ENCODE measurements at regions not wholly inside any gene's neighbourhood (a gene's known extent, or its start where the extent isn't known, plus 50 kb on each side); places are given as distances from the start of the nearest gene placed in this dataset.

DNA sequence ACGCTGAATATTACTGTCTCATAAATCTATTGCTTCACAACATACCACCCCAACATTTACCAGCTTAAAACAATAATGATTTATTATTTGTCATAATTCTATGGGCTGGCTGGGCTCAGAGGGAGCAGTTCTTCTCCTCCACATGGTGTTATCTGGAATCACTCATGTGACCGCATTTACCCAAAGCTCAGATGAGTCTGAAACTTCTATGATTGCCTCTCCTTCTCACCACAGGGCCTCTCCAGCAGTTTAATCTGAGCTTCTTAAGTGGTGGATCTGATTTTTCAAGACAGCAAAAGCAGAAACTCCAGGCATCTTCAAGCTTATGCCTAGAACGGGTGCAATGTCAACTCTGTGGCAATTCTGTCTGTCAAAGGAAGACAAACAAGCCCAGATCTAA is 210.3 kb upstream of the ADRA1B start:
- Mint-ChIP-seq H3K36me3 (no peaks in the 10 kb centered on the region), H3K4me1 (no peaks in the 10 kb centered on the region), H3K27ac (no peak overlapping the region)

DNA sequence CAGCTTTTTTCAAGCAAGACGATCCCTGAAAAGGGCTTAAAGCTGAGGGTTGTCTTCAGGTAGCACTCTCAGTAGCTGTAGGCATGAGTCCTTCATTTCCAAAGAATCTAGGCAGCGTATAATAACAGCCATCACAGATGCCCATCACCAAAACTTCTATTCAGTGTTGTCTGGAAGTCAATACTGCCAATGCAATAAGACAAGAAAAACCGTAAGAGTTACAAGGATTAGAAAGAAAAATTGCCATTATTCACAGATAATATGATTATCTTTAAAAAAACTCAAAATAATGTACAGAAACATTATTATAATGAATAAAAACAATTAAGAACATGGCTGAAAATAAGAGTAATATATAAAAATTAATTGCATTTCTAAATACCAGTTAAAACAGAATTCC is 208.2 kb upstream of the ADRA1B start:
- CTCF ChIA-PET: no interaction called here

More for the DNA sequence above, 210.3 kb upstream of the ADRA1B start:
- H3K27me3 Mint-ChIP-seq: peaks cover 15% of the 10 kb centered on the region
- CTCF ChIA-PET: interaction anchor here (1.2 kb wide), 1 partner anchor 13 kb away, joined by 3 read pairs; no protein-coding TSS in a partner anchor
- H3K4me3 Mint-ChIP-seq: no peak overlapping the region
- no peak for DNase-seq
- no peaks in the 10 kb centered on the region for H3K9me3 Mint-ChIP-seq

DNA sequence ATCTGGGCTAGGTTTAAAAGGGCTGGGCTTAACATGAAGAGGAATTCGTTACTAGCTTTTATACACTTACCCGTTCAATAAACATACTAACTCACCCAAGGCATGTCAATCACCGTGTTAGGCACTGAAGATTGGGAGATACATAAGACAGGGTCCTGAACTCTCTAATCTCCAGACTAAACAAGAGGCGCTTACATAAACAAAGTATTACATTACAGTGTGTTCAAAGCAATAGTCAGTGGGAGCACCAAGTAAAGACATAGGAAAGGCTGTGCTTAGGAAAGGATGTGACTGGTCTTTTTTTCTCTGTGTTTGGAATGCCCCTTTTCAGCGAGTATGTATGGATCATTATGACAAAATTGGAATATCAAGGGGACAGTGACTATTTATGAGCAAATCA is 203.6 kb upstream of the ADRA1B start:
- CTCF ChIA-PET: no interaction called here

More for the DNA sequence above, 208.2 kb upstream of the ADRA1B start:
- no peak for DNase-seq
- no peak overlapping the region for H3K4me3 Mint-ChIP-seq
- H3K36me3 Mint-ChIP-seq: no peaks in the 10 kb centered on the region
- no peaks in the 10 kb centered on the region for H3K9me3 Mint-ChIP-seq
- H3K27ac Mint-ChIP-seq: no peak overlapping the region
- H3K4me1 Mint-ChIP-seq: no peaks in the 10 kb centered on the region
- H3K27me3 Mint-ChIP-seq: peaks cover 12% of the 10 kb centered on the region

DNA sequence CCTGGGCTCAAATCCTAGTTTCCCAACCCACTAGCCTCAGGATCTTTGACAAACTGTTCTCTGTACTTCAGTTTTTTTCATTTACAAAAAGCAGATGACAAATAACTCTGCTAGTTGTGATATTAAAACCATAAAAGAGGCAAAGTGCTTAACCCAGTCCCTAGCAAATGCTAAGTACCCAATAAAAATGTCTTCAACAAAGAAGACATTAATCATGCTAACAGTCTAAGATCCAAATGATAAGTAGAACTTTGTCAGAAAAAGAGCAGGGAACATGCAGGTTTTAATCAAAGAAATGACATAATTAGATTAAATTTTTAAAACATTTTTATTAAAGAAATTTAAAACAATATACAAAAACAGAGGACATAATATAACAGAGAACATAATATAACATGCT is 203.0 kb upstream of the ADRA1B start:
- no peak for DNase-seq
- CTCF ChIA-PET: no interaction called here
- Mint-ChIP-seq H3K27ac (no peak overlapping the region), H3K9me3 (no peaks in the 10 kb centered on the region), H3K36me3 (no peaks in the 10 kb centered on the region), H3K4me3 (no peak overlapping the region), H3K27me3 (peaks cover 5% of the 10 kb centered on the region), H3K4me1 (no peaks in the 10 kb centered on the region)

More for the DNA sequence above, 203.6 kb upstream of the ADRA1B start:
- Mint-ChIP-seq H3K9me3 (no peaks in the 10 kb centered on the region), H3K36me3 (no peaks in the 10 kb centered on the region), H3K4me3 (no peak overlapping the region), H3K27me3 (peaks cover 5% of the 10 kb centered on the region), H3K4me1 (no peaks in the 10 kb centered on the region), H3K27ac (no peak overlapping the region)
- no peak for DNase-seq

DNA sequence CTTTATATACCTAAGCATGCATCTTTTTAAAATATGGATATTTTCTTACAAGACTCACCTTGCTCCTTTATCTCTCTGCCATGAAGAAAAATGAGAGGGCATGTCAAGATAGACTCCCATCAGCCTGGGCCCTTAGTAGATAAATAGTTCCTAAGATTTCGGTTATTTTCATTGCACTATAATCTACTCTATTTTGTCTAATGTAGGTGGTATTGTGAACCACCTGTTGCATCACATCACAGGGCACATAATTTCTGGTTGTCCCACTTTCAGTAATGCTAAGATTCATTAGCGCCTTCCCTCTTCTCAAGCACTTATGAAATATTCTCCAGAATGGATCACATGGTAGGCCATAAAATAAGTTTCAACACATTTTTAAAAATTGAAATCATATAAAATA is 202.5 kb upstream of the ADRA1B start:
- H3K27me3 Mint-ChIP-seq: peaks cover 5% of the 10 kb centered on the region
- H3K27ac Mint-ChIP-seq: no peak overlapping the region
- H3K4me3 Mint-ChIP-seq: no peak overlapping the region
- no peak for DNase-seq
- H3K4me1 Mint-ChIP-seq: no peaks in the 10 kb centered on the region
- CTCF ChIA-PET: no interaction called here
- H3K9me3 Mint-ChIP-seq: no peaks in the 10 kb centered on the region
- no peaks in the 10 kb centered on the region for H3K36me3 Mint-ChIP-seq

DNA sequence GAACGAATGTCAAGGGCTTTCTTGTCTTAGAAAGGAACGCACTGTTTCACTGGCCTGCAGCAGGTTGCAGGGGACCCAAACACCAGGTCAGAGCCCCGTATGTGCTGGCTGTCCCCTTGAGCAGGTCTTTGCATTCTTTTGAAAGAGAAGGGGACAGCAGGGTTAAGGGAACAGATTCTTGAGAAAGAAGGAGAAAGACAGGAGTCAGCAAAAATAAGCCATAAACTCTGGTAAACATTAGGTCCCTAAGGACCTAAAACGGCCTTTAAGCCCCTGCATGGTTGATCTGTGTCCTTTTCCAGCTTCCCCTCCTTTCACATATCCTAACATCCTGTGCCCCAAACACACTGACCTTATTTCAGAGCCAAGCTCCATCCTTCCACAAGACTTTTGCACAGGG is 190.8 kb upstream of the ADRA1B start:
- CTCF ChIA-PET: no interaction called here
- DNase-seq: no peak
- H3K4me1 Mint-ChIP-seq: no peaks in the 10 kb centered on the region
- peaks cover 22% of the 10 kb centered on the region for H3K27me3 Mint-ChIP-seq
- no peak overlapping the region for H3K27ac Mint-ChIP-seq
- no peak overlapping the region for H3K4me3 Mint-ChIP-seq
- H3K9me3 Mint-ChIP-seq: no peaks in the 10 kb centered on the region
- H3K36me3 Mint-ChIP-seq: no peaks in the 10 kb centered on the region

DNA sequence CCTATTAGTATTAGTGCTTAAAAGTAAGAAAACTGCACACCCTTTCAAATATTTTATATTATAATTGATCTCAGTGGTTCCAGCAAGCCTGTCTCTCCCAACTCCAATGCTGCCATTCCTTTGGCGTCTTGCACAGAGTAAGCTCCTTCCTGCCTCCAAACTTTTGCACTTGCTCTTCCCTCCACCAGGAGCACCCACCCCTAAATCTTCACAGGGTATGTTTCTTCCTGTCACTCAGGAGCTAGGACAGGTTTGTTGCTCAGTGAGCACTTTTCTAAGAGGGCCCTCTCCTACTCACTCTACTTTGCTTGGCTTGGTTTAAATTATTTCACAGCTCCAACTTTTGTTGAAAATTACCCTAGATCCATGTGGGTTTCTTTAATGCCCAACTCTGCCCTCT is 189.1 kb upstream of the ADRA1B start:
- no peak for DNase-seq
- Mint-ChIP-seq H3K4me3 (no peak overlapping the region), H3K4me1 (no peaks in the 10 kb centered on the region), H3K9me3 (no peaks in the 10 kb centered on the region), H3K27ac (no peak overlapping the region), H3K27me3 (peaks cover 18% of the 10 kb centered on the region), H3K36me3 (no peaks in the 10 kb centered on the region)
- CTCF ChIA-PET: no interaction called here

DNA sequence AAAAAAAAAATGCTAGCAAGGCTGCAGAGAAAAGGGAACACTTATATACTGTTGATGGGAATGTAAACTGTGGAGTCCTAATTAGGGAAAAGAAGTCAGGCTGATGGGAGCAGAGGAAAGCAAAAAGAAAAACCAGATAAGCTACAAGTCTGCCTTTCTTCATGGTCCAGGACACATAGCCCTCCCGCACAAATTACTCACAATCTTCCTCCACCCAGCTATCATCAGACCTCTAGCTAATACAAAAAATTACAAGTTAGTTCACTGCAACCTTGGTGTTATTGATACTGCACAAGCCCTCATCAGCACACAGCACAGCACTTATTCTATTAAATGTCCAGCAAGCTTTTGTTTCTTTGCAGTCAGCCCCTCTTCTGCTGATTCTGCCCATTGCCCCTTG is 186.0 kb upstream of the ADRA1B start:
- H3K27ac Mint-ChIP-seq: no peak overlapping the region
- H3K36me3 Mint-ChIP-seq: no peaks in the 10 kb centered on the region
- peaks cover 15% of the 10 kb centered on the region for H3K27me3 Mint-ChIP-seq
- peaks cover 7% of the 10 kb centered on the region for H3K4me1 Mint-ChIP-seq
- H3K4me3 Mint-ChIP-seq: no peak overlapping the region
- no peak for DNase-seq
- CTCF ChIA-PET: no interaction called here
- no peaks in the 10 kb centered on the region for H3K9me3 Mint-ChIP-seq

DNA sequence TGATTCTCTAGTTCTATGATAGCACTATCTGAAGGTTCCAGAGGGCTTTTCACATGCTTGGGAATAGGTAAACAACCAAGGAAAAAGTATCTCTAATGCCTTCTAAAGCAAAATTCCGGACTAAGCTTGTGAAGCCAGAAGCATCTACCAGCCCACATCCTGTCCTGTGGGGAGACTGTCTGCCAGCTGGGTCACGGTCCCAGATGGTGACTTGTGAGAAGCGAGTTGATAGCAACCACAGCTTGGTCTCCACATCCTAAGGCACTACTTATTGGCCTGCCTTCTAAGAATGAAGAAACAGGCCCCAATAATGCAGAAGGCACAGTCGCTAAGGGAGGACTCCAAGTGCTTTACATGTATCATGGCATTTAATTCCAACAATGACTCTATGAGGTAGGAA is 184.1 kb upstream of the ADRA1B start:
- H3K36me3 Mint-ChIP-seq: no peaks in the 10 kb centered on the region
- DNase-seq: peak; percentile 21
- peaks cover 7% of the 10 kb centered on the region for H3K4me1 Mint-ChIP-seq
- H3K27ac Mint-ChIP-seq: no peak overlapping the region
- H3K9me3 Mint-ChIP-seq: no peaks in the 10 kb centered on the region
- H3K4me3 Mint-ChIP-seq: no peak overlapping the region
- H3K27me3 Mint-ChIP-seq: peaks cover 16% of the 10 kb centered on the region
- CTCF ChIA-PET: no interaction called here

DNA sequence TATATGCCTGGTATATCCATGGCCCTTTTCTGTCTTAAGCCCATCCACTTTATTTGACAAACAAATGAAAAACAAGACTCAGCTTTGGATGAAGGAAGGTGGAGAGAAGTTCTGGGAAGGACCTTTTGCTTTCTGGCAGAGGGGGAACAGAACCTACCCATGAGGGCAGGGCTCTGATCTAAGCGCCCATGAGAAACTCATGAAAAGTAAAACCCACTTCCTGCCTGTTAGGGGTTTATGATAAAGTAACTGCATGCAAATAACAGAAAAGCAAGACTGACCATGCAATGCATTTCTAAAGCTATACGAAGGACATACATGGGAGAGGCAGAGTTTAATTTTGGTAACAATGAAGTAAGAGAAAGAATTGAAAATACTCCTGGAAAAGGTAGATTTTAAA is 181.9 kb upstream of the ADRA1B start:
- Mint-ChIP-seq H3K27me3 (peaks cover 6% of the 10 kb centered on the region), H3K27ac (no peak overlapping the region), H3K9me3 (no peaks in the 10 kb centered on the region), H3K4me3 (no peak overlapping the region), H3K36me3 (no peaks in the 10 kb centered on the region), H3K4me1 (peaks cover 7% of the 10 kb centered on the region)
- CTCF ChIA-PET: no interaction called here
- DNase-seq: no peak

DNA sequence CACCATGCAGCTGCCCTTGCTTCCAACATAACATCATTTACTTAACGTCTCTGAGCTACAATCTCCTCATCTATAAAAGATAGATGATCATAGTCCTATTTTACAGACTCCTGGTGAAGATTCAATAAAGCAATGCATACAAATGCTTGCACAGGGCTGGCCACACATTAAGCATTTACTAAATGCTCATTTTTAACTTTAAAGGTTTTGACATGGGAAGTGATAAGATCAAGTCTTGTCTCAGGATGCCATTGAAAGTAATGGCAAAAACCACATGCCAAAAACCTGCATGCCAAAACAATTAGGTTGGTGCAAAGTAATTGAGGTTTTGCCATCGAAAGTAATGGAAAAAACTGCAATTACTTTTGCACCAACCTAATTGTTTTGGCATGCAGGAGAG is 181.2 kb upstream of the ADRA1B start:
- no peak overlapping the region for H3K27ac Mint-ChIP-seq
- CTCF ChIA-PET: no interaction called here
- no peaks in the 10 kb centered on the region for H3K9me3 Mint-ChIP-seq
- H3K4me1 Mint-ChIP-seq: peaks cover 7% of the 10 kb centered on the region
- H3K4me3 Mint-ChIP-seq: no peak overlapping the region
- DNase-seq: no peak
- H3K27me3 Mint-ChIP-seq: peaks cover 5% of the 10 kb centered on the region
- H3K36me3 Mint-ChIP-seq: no peaks in the 10 kb centered on the region

DNA sequence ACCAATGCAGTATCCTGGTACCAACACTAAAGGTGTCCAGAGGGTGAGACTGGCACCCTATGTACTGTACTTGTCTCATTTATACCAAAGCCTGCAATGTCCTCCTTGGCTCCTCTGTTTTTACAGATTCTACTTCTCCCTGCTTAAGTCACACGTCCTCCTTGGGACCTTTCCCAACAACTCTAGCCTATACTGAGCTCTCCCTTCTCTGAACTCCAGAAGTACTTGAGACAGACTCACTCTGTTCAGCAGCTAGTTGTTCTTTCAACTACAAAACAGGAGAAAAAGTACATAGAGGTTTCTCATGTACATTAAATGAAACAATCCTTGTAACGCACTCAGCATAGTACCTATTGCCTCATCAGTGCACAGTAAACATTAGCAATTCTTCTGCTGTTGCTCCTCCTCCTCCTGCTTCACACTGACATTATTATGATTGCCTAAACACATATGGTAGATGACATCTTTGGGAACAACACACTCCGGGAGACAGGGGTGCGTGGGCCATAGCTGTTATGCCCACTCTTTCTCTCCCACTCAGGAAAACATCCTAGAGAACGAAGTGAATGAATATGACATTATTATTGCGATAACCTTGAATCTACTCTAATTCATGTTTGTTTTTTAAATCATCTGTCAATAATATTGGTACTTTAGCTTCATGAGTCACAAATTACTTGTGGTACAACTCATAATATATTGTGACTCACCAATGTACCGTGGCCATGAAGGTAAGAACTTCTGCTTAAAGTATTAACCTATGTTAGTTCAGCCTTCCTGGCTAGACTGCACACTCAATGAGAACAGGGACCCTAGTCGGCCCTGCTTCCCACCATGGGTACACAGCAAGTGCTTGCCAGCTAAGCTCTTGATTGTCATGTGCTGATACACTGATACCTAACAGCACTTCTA is 180.3 kb upstream of the ADRA1B start:
- Mint-ChIP-seq H3K9me3 (no peaks in the 10 kb centered on the region), H3K27ac (no peak overlapping the region), H3K4me3 (no peak overlapping the region), H3K4me1 (peaks cover 7% of the 10 kb centered on the region), H3K27me3 (peaks cover 5% of the 10 kb centered on the region), H3K36me3 (no peaks in the 10 kb centered on the region)
- CTCF ChIA-PET: no interaction called here
- DNase-seq: no peak

DNA sequence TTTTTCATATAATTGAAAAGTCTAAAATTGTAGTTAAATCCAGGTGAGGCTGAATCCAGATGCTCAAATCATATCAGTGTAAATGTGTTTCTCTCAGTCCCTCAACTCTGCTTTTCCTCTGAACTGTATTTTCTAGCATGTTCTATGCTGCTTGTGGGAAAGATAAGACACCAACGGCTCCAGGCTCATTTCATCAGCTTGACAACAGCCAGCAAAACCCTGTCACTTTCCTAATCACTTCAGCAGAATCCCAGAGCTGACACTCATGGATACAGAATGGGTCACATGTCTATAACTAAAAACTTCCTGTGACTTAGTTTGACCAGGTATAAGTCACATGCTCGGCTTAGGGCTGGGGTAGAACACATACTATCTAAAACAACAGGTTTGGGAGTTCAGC is 179.4 kb upstream of the ADRA1B start:
- Mint-ChIP-seq H3K4me3 (no peak overlapping the region), H3K27ac (no peak overlapping the region), H3K4me1 (peaks cover 7% of the 10 kb centered on the region), H3K27me3 (peaks cover 5% of the 10 kb centered on the region), H3K36me3 (no peaks in the 10 kb centered on the region), H3K9me3 (no peaks in the 10 kb centered on the region)
- CTCF ChIA-PET: no interaction called here
- no peak for DNase-seq

DNA sequence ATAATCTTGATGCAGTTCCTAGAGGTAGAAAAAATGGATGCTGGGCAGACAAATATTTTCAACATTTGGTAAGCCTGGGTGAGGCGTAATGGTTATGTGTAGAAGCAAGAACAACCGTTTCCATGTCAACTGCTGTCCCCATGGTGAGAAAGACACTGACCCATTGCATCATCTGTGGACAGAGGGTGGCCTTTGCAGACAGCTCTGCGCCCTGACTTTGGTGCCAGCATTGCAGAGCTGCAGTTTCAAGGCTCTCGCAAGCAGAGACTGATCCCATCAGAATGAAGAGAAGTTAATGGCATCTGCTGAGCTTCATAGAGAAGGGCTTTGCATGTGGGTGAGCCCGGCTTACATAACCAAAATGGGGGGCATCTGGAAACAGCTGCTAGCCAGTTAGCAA is 179.0 kb upstream of the ADRA1B start:
- no peaks in the 10 kb centered on the region for H3K36me3 Mint-ChIP-seq
- H3K27ac Mint-ChIP-seq: no peak overlapping the region
- peaks cover 5% of the 10 kb centered on the region for H3K27me3 Mint-ChIP-seq
- peaks cover 7% of the 10 kb centered on the region for H3K4me1 Mint-ChIP-seq
- H3K9me3 Mint-ChIP-seq: no peaks in the 10 kb centered on the region
- CTCF ChIA-PET: no interaction called here
- no peak overlapping the region for H3K4me3 Mint-ChIP-seq
- DNase-seq: no peak

DNA sequence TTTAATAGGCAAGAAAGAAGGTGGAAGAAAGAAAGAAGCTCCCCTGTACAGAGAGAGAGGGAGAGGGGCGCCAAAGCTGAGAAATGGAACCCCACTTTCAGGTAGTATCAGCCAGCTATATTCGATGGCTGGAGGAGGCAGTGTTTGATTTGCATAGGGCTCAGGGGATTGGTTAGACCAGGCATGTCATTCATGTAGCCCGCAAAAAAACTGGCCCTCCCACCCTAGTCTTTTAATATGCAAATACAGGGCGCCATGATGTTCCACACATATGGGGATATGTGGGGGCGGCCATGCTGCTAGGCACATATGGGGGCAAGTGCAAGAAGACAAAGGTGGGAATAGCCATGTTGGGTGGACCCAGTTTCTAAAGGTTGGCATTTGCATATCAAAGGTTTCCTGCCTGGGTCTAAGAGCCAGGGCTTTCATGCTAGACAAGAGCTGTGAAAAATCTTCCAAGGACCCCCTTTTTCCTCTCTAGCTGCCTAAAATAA is 174.4 kb upstream of the ADRA1B start:
- no peak for DNase-seq
- H3K27me3 Mint-ChIP-seq: peaks cover 5% of the 10 kb centered on the region
- H3K36me3 Mint-ChIP-seq: no peaks in the 10 kb centered on the region
- H3K4me1 Mint-ChIP-seq: no peaks in the 10 kb centered on the region
- CTCF ChIA-PET: no interaction called here
- H3K9me3 Mint-ChIP-seq: no peaks in the 10 kb centered on the region
- H3K27ac Mint-ChIP-seq: no peak overlapping the region
- H3K4me3 Mint-ChIP-seq: no peak overlapping the region
